Hematopoietic multipotent progenitor cell treated with erythropoietin and hydrocortisone succinate and interleukin-3 and kit ligand, for 6 days (in vitro differentiated cells): ENCODE measurements at regions not wholly inside any gene's neighbourhood (a gene's known extent, or its start where the extent isn't known, plus 50 kb on each side); places are given as distances from the start of the nearest gene placed in this dataset.
"Not testable (repeated sequence)": the region's sequence is repeated elsewhere in the genome, so short reads cannot be mapped to it uniquely, and the experiment has no call there.

ENCODE experiments used
- DNase-seq: peaks from one replicate; pipeline ENCODE4 v3.0.0-alpha.2; 2015

DNA sequence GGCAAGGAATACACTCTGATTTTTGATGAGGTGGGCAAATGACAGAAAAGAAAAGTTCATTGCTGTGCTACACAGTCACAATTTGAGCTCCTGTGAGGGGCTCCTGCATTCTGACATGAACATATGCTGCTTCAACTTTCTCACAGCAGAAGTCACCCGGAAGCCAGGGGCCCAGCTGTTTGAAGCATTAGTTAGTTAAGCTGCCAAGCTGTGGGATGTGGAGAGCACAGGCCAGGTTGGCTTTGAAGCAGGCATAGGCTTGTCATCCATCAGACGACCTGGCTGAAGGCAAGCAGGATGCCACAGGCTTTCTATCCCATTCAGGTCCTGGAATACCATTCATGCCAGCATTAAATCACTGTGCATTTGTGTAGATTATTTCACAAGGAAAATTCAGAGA lies 63.1 kb downstream of the MTNR1B start:
- no peak for DNase-seq

DNA sequence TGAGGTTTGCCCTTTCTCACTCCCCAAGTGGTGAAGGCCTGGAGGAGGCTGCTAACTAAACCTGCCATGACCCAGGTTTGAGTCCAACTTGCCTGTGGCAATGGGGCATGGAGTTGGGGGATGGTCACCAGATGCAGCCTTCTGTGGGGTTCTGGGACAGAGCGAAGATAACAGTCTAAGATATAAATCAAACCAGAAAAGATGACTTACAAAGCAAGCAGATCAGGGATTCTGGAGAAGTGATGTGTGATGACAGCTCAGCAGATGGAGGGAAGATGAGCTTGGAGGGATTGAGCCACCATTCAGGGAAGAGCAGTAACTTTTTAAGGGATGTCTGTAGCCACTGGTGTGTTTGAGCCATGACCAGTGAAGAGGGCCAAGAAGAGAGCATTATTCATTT lies 63.6 kb downstream of the MTNR1B start:
- DNase-seq, result no peak

DNA sequence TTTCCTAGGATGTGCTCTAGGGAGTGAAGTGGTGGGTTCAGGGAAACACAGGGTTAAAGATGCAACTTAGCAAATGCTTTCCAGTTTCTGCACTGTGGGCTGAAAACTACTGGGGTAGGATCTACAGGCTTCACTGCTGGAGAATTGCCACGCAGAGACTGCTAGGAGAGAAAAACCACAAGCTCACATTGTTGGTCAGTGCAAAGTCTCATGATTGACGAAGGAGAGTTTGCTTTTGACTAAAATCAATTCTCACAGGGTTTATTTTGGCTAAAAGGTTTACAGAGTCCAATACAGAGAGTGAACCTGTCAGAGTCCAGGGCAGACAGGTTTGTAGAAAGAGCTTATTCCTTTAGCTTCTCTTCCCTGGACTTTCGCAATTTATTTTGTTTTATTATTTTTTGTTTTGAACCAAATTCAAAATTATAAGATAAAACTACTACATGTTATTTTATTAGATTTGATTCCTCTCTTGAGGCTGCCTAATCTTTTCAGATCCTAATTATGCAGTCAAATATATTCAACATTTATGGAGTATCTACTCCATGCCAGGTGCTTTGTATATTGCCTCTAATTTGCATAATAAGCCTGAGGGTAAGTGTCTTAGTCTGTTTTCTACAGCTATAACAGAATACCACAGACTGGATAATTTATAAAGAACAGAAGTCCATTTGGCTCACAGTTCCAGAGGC lies 64.7 kb downstream of the MTNR1B start:
- no peak for DNase-seq

DNA sequence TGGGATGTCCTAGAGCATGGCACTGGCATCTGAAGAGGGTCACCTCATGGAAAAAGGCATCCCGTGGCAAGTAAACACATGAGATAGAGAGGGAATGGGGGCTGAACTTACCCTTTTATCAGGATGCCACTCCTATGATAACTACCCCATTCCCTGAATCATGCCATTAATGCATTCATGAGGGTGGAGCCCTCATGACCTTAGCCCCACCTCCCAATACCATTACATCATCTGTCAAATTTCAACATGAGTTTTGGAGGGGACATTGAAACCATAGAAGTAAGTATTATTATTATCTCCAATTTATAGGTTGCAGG lies 65.2 kb downstream of the MTNR1B start:
- no peak for DNase-seq

DNA sequence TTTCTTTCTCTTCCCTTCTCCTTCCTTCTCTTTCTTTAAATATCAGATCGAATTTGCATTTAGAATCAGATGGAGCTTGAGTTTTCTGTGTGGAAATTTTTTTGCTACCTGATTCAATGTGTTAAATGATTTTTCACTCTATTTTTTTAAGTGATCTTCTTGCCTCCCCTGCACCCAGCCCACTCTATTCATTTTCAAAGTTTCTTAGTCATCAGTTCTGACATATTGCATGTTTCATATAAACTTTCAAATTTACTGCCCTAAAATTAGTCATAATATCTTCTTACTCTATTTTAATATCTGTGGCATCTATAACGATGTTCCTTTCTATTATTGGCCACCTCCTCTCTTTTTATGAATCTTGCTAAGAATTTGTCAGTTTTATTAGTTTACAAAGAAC lies 69.1 kb downstream of the MTNR1B start:
- no peak for DNase-seq

- no peak for DNase-seq
These were observed 70.2 kb downstream of the MTNR1B start for GRCh38 chr11:93039531-93040240.

GRCh38 chr11:93041682-93042081 lies 72.2 kb downstream of the MTNR1B start:
- no peak for DNase-seq

GRCh38 chr11:93043186-93043585 lies 73.7 kb downstream of the MTNR1B start:
- DNase-seq, result not testable (repeated sequence)

- no peak for DNase-seq
These were observed 80.3 kb downstream of the MTNR1B start for GRCh38 chr11:93049740-93050139.

DNA sequence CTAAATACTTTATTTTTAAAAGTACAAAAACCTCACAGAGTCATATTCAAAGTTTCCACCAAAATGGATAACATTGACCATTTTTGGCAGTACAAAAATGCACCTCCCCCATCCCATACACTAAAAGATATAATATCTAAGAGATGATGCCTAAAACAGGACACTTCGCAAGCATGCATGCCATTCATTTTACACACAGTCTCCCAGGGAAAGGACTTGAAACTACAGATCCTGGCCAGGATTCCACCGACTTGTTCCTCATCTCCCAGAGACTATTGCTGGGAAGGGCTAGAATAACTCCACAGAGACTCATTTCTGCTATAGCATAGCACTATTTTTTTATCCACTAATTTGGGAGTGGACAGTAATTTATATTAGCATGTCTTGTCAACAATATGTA lies 81.7 kb downstream of the MTNR1B start:
- no peak for DNase-seq

GRCh38 chr11:93053864-93054263 lies 84.4 kb downstream of the MTNR1B start:
- no peak for DNase-seq

DNA sequence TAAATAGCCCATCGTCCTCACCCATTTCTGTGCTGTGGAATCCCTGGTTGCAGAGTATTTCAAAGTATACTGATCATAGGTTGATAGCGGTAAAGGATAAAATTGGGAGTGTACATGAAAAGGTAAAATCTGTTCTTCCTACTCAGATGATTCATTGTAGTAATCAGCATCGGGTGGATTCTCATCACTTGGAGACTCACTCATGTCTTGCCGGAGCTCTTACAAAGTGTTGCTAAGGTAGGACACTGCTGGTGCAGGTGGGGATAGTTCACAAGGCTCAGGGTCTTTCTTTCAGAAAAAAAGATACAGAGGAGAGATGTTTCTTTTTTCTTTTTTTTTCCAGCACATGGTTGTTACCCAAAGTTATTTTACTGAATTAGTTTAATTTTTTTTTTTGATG lies 84.8 kb downstream of the MTNR1B start:
- DNase-seq, result no peak

GRCh38 chr11:93054881-93055280 lies 85.4 kb downstream of the MTNR1B start:
- no peak for DNase-seq

GRCh38 chr11:93059117-93059957 lies 89.9 kb downstream of the MTNR1B start:
- DNase-seq, result no peak

GRCh38 chr11:93063086-93063485 lies 93.6 kb downstream of the MTNR1B start:
- DNase-seq, result no peak

GRCh38 chr11:93065074-93065674 lies 95.7 kb downstream of the MTNR1B start:
- DNase-seq, result not testable (repeated sequence)

- no peak for DNase-seq
These were observed 98.5 kb downstream of the MTNR1B start for GRCh38 chr11:93067881-93068390.

GRCh38 chr11:93072229-93072914 lies 102.9 kb downstream of the MTNR1B start:
- no peak for DNase-seq

- no peak for DNase-seq
These were observed 103.6 kb downstream of the MTNR1B start for GRCh38 chr11:93073026-93073425.

GRCh38 chr11:93073508-93074280 lies 104.2 kb downstream of the MTNR1B start:
- DNase-seq, result no peak

GRCh38 chr11:93074352-93074751 lies 104.9 kb downstream of the MTNR1B start:
- no peak for DNase-seq

DNA sequence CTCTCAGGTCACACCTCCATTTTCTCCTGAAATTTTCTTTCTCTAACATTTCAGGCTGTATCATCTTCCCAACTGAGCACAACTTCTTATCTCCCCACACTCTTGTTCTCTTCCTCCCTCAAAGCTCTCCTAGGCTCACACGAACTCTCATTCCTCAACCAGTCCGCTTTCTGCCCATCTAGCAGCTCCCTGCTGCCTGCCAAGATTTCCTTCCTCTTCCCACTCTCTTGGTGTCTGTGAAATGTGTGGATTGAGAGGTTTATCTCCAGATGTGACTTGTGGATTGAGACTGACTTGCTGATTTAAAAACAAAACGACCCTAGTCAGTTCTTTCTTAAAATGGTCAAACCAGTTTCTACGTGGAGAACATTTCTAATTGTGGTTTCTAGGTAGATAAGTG lies 106.3 kb downstream of the MTNR1B start:
- no peak for DNase-seq
